Pancreas (tissue), 10 donors: ENCODE measurements at regions not wholly inside any gene's neighbourhood (a gene's known extent, or its start where the extent isn't known, plus 50 kb on each side); places are given as distances from the start of the nearest gene placed in this dataset.

Experiments used
- ATAC-seq, 4 donors: fragments of 200-7000 bp; cut with Tn5 transposase; one replicate each; pipeline versions ENCODE4 v1.8.0 to v1.9.1; 2020; ENCODE audit warnings: mild to moderate bottlenecking in 4 of 4, moderate library complexity in 4 of 4
- DNase-seq, 6 donors: peaks; one replicate each; pipeline ENCODE4 v3.0.0-alpha.2; 2020
- FAIRE-seq: peaks from 2 replicates; lab custom pipeline; 2012; peaks lifted over from hg19 to GRCh38; lab: Jason Lieb, UNC
- H3K27ac ChIP-seq, 4 donors: fragments of 200-600 bp; sonication (generic); 1 replicate in 3 of 4; 2 replicates in 1 of 4; pipeline versions ENCODE4 v1.5.0 to v1.8.0; 2020
- H3K27me3 ChIP-seq, 4 donors: fragments of 200-600 bp; one replicate each; pipeline ENCODE4 v1.8.0; 2021
- H3K36me3 ChIP-seq, 3 donors: fragments of 200-600 bp; sonication (generic) in 1 of 3; one replicate each; pipeline versions ENCODE4 v1.5.0 to v1.8.0; 2020 to 2021
- H3K4me1 ChIP-seq, 3 donors: fragments of 200-600 bp; one replicate each; pipeline ENCODE4 v1.8.0; 2021
- H3K4me3 ChIP-seq, 4 donors: fragments of 200-600 bp; sonication (generic) in 2 of 4; one replicate each; pipeline versions ENCODE4 v1.5.0 to v1.8.0; 2020 to 2021
- H3K9me3 ChIP-seq, 4 donors: fragments of 200-600 bp; one replicate each; pipeline ENCODE4 v1.8.0; 2021
- CTCF ChIP-seq, 4 donors: fragments of 200-600 bp; sonication (generic) in 3 of 4; IDR thresholded peaks; one replicate each; pipeline versions ENCODE4 v1.5.0 to v1.8.0; 2021; ENCODE audit warnings: antibody characterized with exemption in 4 of 4
- WGBS, 2 donors: extraction: QIAGEN DNeasy Blood & Tissue Kit; methylation state at CpG; one replicate each; pipeline ENCODE4 v1.1.7; 2013; 5-methylcytosine and 5-hydroxymethylcytosine counted together
- intact Hi-C, 3 donors: fragments of 100-400 bp; cut with DNase I; formaldehyde crosslinking; loops; one replicate each; pipeline versions ENCODE4 v1.11.1 to v1.14.2; 2022
- donor health status: healthy with polysubstance abuse.
- donor health status: DM: no; HTN: no; CAD: no; lungs with moderate emphysema.
- donor health status: DM: no; HTN: no; CAD: no.
- donor health status: control.
- donor health status: control.
- donor health status: Bipolar disorder and iron deficiency.
- donor health status: DM: yes; HTN: yes; CAD: no.
- donor health status: DM: no; HTN: no; CAD: no.
- donor health status: DM: no; HTN: no; CAD: no.
- donor health status: DM: yes; HTN: yes; CAD: no.

DNA sequence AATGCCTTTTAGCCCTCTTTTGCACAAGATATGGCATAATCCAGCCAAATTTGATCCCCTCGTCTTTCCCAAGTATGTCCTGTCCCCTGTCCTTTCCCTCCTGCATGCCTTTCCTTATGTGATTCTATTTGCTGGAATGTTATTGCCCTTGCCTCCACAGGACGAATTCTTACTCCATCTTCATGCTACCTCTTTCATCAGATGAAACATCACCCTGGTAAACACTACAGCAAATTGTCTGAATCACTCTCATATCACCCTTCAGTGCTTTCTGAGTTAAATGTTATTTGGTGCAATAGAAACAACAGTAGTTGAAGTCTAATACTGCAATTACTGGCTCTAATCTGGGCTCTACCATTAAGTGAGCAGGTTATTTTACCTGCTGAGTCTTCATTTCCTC is 52.2 kb upstream of the FAT1 start:
- no peak for FAIRE-seq
- no peak overlapping the region for H3K27ac ChIP-seq
- peaks cover 0 to under 1% (median 0%) of the 10 kb centered on the region in 3 donors for H3K4me1 ChIP-seq
- no peak for TF ChIP-seq CTCF (IDR thresholded peaks at IDR 0.05)
- no peaks in the 10 kb centered on the region for H3K9me3 ChIP-seq
- no peak overlapping the region for H3K4me3 ChIP-seq
- H3K27me3 ChIP-seq, result no peaks in the 10 kb centered on the region
- H3K36me3 ChIP-seq, result no peaks in the 10 kb centered on the region
- intact Hi-C loops, result no loop called here
- ATAC-seq, result no peak
- 71 to 72% methylated on average over 2 of the region's 2 CpGs for WGBS, 2 donors
- DNase-seq, result no peak

- Histone ChIP-seq H3K4me3 (no peak overlapping the region), H3K4me1 (peaks cover 0 to 10% (median 8%) of the 10 kb centered on the region in 3 donors), H3K36me3 (no peaks in the 10 kb centered on the region), H3K9me3 (no peaks in the 10 kb centered on the region), H3K27me3 (no peaks in the 10 kb centered on the region), H3K27ac (no peak overlapping the region)
- 92 to 94% methylated on average over 7 of the region's 7 CpGs for WGBS, 2 donors
- intact Hi-C loops, result no loop called here
- ATAC-seq (no peak), FAIRE-seq (no peak), DNase-seq (no peak)
- no peak for TF ChIP-seq CTCF (IDR thresholded peaks at IDR 0.05)
These were observed 54.5 kb upstream of the FAT1 start for GRCh38 chr4:186778134-186778533.

- 45 to 47% methylated on average over 4 of the region's 4 CpGs for WGBS, 2 donors
These were observed 56.8 kb upstream of the FAT1 start for GRCh38 chr4:186780291-186781031.

DNA sequence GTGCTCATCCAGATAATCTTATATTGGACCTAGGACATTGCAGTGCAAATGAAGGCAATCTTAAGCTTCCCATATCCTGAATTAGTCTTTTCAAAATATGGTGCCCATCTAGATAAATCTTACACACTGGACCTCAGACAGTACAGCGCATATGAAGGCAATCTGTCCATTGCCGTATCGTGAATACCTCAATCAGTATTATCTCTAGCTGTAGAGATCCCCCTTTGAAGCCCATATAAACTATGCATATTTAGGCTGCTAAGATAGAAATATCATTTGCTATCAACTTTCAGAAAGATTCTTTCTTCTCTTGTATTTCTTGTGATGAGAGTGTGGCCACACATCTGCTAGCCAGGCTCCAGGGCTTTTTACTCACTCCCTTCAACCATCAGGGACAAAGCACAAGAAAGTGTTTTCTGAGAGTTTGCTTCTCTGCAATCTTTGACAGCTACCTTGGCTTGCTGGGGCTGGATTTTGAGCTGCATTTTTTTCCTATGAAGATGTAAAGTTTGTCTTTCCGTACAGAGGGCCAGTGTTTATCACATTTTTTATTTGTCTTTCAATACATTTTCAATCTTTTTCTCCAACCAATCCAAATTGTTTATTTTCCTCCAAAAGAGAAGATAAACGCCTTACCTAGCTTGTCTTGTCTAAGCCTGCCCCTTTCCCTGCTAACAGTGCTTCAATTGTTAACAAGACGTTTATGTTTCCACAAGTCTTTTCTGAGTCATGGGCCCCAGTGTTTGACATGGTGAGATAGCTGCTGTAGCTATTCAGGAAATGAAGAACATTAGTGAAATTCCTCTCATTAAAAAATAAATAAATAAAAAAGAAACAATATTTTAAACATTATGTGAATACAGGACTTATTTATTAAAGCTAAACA is 57.6 kb upstream of the FAT1 start:
- intact Hi-C loops, result no loop called here
- Histone ChIP-seq H3K27me3 (no peaks in the 10 kb centered on the region), H3K27ac (peak overlapping the region in 1 of 4 donors; percentile 30), H3K9me3 (no peaks in the 10 kb centered on the region), H3K4me3 (no peak overlapping the region), H3K36me3 (no peaks in the 10 kb centered on the region), H3K4me1 (peaks cover 0 to 10% (median 8%) of the 10 kb centered on the region in 3 donors)
- WGBS, 2 donors, result 49 to 51% methylated on average over 6 of the region's 6 CpGs
- FAIRE-seq, result no peak
- peak in 1 of 6 donors; percentile 26 for DNase-seq
- no peak for TF ChIP-seq CTCF (IDR thresholded peaks at IDR 0.05)
- ATAC-seq, result peak; percentile 67 to 94 (median 88)

More at GRCh38 chr4:186780291-186781031, 56.8 kb upstream of the FAT1 start:
- no peak overlapping the region for H3K4me3 ChIP-seq
- no peaks in the 10 kb centered on the region for H3K36me3 ChIP-seq
- intact Hi-C loops, result no loop called here
- H3K27ac ChIP-seq, result no peak overlapping the region
- ATAC-seq (peak in 2 of 4 donors; percentile 13 to 59), FAIRE-seq (no peak), DNase-seq (no peak)
- no peaks in the 10 kb centered on the region for H3K27me3 ChIP-seq
- no peaks in the 10 kb centered on the region for H3K9me3 ChIP-seq
- TF ChIP-seq CTCF (IDR thresholded peaks at IDR 0.05), result no peak
- peaks cover 0 to 10% (median 8%) of the 10 kb centered on the region in 3 donors for H3K4me1 ChIP-seq
